ENCODE measurements at regions not wholly inside any gene's neighbourhood (a gene's known extent, or its start where the extent isn't known, plus 50 kb on each side); places are given as distances from the start of the nearest gene placed in this dataset.
A peak's percentile ranks its signal among the peaks of the same experiment; 100 is the strongest.

GRCh38 chr12:93060666-93061472, 131.8 kb upstream of the EEA1 start:
- Histone ChIP-seq H3K36me3 (ENCODE audit: control insufficient read depth in 2 of 2, insufficient read depth in 2 of 2, low read length in 2 of 2) (no peaks in the 10 kb centered on the region), H3K4me3 (ENCODE audit: low read length in 2 of 2) (peak overlapping the region in 1 of 2 donors; percentile 47), H3K9ac (ENCODE audit: low read length in 2 of 2) (no peak overlapping the region), H3K27me3 (ENCODE audit: control insufficient read depth in 1 of 2, insufficient read depth in 2 of 2, low read length in 2 of 2) (no peaks in the 10 kb centered on the region), H3K9me3 (ENCODE audit: control insufficient read depth in 2 of 2, low read length in 2 of 2) (no peaks in the 10 kb centered on the region), H3K4me1 (ENCODE audit: control insufficient read depth, insufficient read depth, low read length) (peaks cover 28% of the 10 kb centered on the region), H3K27ac (ENCODE audit: low read length) (peak overlapping the region; percentile 69)

DNA sequence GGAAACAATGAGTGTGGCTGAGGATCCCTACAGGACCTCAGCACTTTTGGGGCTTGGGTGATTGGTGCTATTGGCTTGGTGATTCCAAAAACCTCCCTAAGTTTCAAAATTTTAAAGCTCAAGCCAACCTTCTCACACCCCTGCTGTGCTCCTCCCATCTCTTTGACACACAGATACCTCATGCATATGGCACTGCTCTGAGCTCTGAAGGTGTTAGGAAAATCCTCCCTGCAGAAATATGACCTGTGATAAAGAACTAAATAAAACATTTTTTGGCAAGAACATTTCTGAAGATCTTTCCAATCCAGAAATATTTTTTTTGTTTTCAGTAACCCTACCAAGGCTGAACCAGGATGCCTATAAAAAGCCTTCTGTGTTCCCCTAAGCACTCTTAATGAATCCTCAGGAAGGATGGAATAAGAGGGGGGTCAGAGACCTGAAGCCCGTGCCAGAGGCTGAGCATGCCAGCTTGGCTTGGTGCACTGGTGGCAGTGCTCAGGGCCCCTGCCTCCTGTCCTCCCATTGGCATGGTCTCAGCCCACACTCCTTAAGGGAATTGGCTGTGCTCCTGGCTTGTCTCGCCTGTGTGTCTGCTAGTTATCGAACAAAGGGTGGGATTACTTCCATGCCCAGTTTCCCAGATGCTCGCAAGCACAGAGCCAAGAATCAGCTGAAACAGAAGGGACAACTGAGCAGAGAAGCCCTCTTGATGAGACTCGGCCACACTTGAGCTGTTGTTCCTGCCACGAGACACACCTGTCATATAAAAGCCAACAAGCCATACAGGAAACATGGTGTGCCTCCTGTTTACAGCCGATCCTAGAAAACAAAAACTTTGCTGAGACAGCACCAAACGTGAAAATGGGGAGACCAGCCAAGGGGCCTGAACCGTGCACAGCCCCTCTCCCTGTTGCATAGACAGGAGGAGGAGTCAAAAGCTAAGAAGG, 132.7 kb upstream of the EEA1 start:
- Histone ChIP-seq H3K36me3 (ENCODE audit: control insufficient read depth in 2 of 2, insufficient read depth in 2 of 2, low read length in 2 of 2) (no peaks in the 10 kb centered on the region), H3K4me3 (ENCODE audit: low read length in 2 of 2) (peak overlapping the region in 1 of 2 donors; percentile 49), H3K9ac (ENCODE audit: low read length in 2 of 2) (no peak overlapping the region), H3K27me3 (ENCODE audit: control insufficient read depth in 1 of 2, insufficient read depth in 2 of 2, low read length in 2 of 2) (no peaks in the 10 kb centered on the region), H3K9me3 (ENCODE audit: control insufficient read depth in 2 of 2, low read length in 2 of 2) (no peaks in the 10 kb centered on the region), H3K4me1 (ENCODE audit: control insufficient read depth, insufficient read depth, low read length) (peaks cover 28% of the 10 kb centered on the region), H3K27ac (ENCODE audit: low read length) (peak overlapping the region; percentile 69)

GRCh38 chr12:93065896-93066295, 136.8 kb upstream of the EEA1 start:
- peaks cover 17% of the 10 kb centered on the region for H3K4me1 ChIP-seq (ENCODE audit: control insufficient read depth, insufficient read depth, low read length)
- H3K9ac ChIP-seq (ENCODE audit: low read length in 2 of 2) = no peak overlapping the region
- H3K4me3 ChIP-seq (ENCODE audit: low read length in 2 of 2) = no peak overlapping the region

DNA sequence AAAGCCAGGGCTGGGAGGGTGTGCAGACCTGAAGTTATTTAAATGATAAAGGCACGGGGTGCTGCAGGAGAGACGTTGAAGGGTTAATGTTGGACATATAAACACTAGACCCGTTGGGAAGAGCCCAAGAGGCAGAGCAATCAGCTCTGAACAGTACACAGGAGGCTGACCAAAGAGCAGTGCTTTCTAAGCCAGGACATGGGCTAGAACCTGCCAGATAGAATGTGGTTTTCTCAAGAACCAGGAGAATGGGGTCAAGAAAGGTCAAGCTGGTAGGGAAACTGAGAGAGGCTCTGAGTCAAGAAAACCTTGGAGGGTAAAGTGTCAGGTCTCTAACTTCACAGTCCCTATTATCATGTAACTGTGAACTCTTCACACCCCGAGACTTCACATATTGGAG, 143.2 kb upstream of the EEA1 start:
- no peaks in the 10 kb centered on the region for H3K27me3 ChIP-seq (ENCODE audit: control insufficient read depth in 1 of 2, insufficient read depth in 2 of 2, low read length in 2 of 2)
- no peak overlapping the region for H3K9ac ChIP-seq (ENCODE audit: low read length in 2 of 2)
- H3K4me1 ChIP-seq (ENCODE audit: control insufficient read depth, insufficient read depth, low read length) = no peaks in the 10 kb centered on the region
- H3K9me3 ChIP-seq (ENCODE audit: control insufficient read depth in 2 of 2, low read length in 2 of 2) = no peaks in the 10 kb centered on the region
- no peak overlapping the region for H3K4me3 ChIP-seq (ENCODE audit: low read length in 2 of 2)
- H3K27ac ChIP-seq (ENCODE audit: low read length) = no peak overlapping the region
- no peaks in the 10 kb centered on the region for H3K36me3 ChIP-seq (ENCODE audit: control insufficient read depth in 2 of 2, insufficient read depth in 2 of 2, low read length in 2 of 2)

More at GRCh38 chr12:93065896-93066295, 136.8 kb upstream of the EEA1 start:
- H3K27me3 ChIP-seq (ENCODE audit: control insufficient read depth in 1 of 2, insufficient read depth in 2 of 2, low read length in 2 of 2) = no peaks in the 10 kb centered on the region
- no peak overlapping the region for H3K27ac ChIP-seq (ENCODE audit: low read length)
- no peaks in the 10 kb centered on the region for H3K9me3 ChIP-seq (ENCODE audit: control insufficient read depth in 2 of 2, low read length in 2 of 2)
- H3K36me3 ChIP-seq (ENCODE audit: control insufficient read depth in 2 of 2, insufficient read depth in 2 of 2, low read length in 2 of 2) = no peaks in the 10 kb centered on the region

- Histone ChIP-seq H3K4me3 (ENCODE audit: low read length in 2 of 2) (no peak overlapping the region), H3K9me3 (ENCODE audit: control insufficient read depth in 2 of 2, low read length in 2 of 2) (no peaks in the 10 kb centered on the region), H3K36me3 (ENCODE audit: control insufficient read depth in 2 of 2, insufficient read depth in 2 of 2, low read length in 2 of 2) (no peaks in the 10 kb centered on the region), H3K27me3 (ENCODE audit: control insufficient read depth in 1 of 2, insufficient read depth in 2 of 2, low read length in 2 of 2) (no peaks in the 10 kb centered on the region), H3K27ac (ENCODE audit: low read length) (no peak overlapping the region), H3K4me1 (ENCODE audit: control insufficient read depth, insufficient read depth, low read length) (no peaks in the 10 kb centered on the region), H3K9ac (ENCODE audit: low read length in 2 of 2) (no peak overlapping the region)
Measured at GRCh38 chr12:93073324-93073723, 144.2 kb upstream of the EEA1 start.

DNA sequence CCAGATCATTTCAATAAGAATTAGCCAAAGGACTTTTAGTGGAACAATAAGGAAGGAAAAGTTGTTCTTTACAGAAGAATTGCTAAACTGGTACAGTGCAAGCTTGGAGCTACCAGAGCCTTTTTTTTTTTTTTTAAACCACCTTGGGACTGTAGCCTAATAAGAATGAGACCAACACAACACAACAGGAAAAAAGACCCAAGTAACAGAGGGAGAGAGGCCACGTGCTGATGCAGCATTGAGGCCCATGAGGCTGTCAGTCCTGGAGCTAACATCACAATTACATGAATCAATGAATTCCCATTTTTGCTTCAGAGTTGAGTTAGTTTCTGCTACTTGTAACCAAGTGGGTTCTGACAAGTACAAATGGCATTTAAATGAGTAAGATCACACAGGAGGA, 149.0 kb upstream of the EEA1 start:
- H3K9me3 ChIP-seq (ENCODE audit: control insufficient read depth in 2 of 2, low read length in 2 of 2) = no peaks in the 10 kb centered on the region
- no peak overlapping the region for H3K9ac ChIP-seq (ENCODE audit: low read length in 2 of 2)
- H3K4me3 ChIP-seq (ENCODE audit: low read length in 2 of 2) = no peak overlapping the region
- no peaks in the 10 kb centered on the region for H3K36me3 ChIP-seq (ENCODE audit: control insufficient read depth in 2 of 2, insufficient read depth in 2 of 2, low read length in 2 of 2)
- no peaks in the 10 kb centered on the region for H3K27me3 ChIP-seq (ENCODE audit: control insufficient read depth in 1 of 2, insufficient read depth in 2 of 2, low read length in 2 of 2)
- H3K27ac ChIP-seq (ENCODE audit: low read length) = no peak overlapping the region
- H3K4me1 ChIP-seq (ENCODE audit: control insufficient read depth, insufficient read depth, low read length) = no peaks in the 10 kb centered on the region

GRCh38 chr12:93078577-93078976, 149.5 kb upstream of the EEA1 start:
- Histone ChIP-seq H3K9ac (ENCODE audit: low read length in 2 of 2) (no peak overlapping the region), H3K4me3 (ENCODE audit: low read length in 2 of 2) (no peak overlapping the region), H3K27ac (ENCODE audit: low read length) (no peak overlapping the region), H3K27me3 (ENCODE audit: control insufficient read depth in 1 of 2, insufficient read depth in 2 of 2, low read length in 2 of 2) (no peaks in the 10 kb centered on the region), H3K4me1 (ENCODE audit: control insufficient read depth, insufficient read depth, low read length) (no peaks in the 10 kb centered on the region), H3K36me3 (ENCODE audit: control insufficient read depth in 2 of 2, insufficient read depth in 2 of 2, low read length in 2 of 2) (no peaks in the 10 kb centered on the region), H3K9me3 (ENCODE audit: control insufficient read depth in 2 of 2, low read length in 2 of 2) (no peaks in the 10 kb centered on the region)

GRCh38 chr12:93079271-93079670, 150.2 kb upstream of the EEA1 start:
- no peak overlapping the region for H3K27ac ChIP-seq (ENCODE audit: low read length)
- H3K27me3 ChIP-seq (ENCODE audit: control insufficient read depth in 1 of 2, insufficient read depth in 2 of 2, low read length in 2 of 2) = no peaks in the 10 kb centered on the region
- H3K4me3 ChIP-seq (ENCODE audit: low read length in 2 of 2) = no peak overlapping the region
- no peaks in the 10 kb centered on the region for H3K4me1 ChIP-seq (ENCODE audit: control insufficient read depth, insufficient read depth, low read length)
- no peak overlapping the region for H3K9ac ChIP-seq (ENCODE audit: low read length in 2 of 2)
- no peaks in the 10 kb centered on the region for H3K36me3 ChIP-seq (ENCODE audit: control insufficient read depth in 2 of 2, insufficient read depth in 2 of 2, low read length in 2 of 2)
- no peaks in the 10 kb centered on the region for H3K9me3 ChIP-seq (ENCODE audit: control insufficient read depth in 2 of 2, low read length in 2 of 2)

GRCh38 chr12:93079976-93080375, 150.9 kb upstream of the EEA1 start:
- Histone ChIP-seq H3K27ac (ENCODE audit: low read length) (no peak overlapping the region), H3K9ac (ENCODE audit: low read length in 2 of 2) (no peak overlapping the region), H3K4me1 (ENCODE audit: control insufficient read depth, insufficient read depth, low read length) (no peaks in the 10 kb centered on the region), H3K4me3 (ENCODE audit: low read length in 2 of 2) (no peak overlapping the region), H3K9me3 (ENCODE audit: control insufficient read depth in 2 of 2, low read length in 2 of 2) (no peaks in the 10 kb centered on the region), H3K36me3 (ENCODE audit: control insufficient read depth in 2 of 2, insufficient read depth in 2 of 2, low read length in 2 of 2) (no peaks in the 10 kb centered on the region), H3K27me3 (ENCODE audit: control insufficient read depth in 1 of 2, insufficient read depth in 2 of 2, low read length in 2 of 2) (no peaks in the 10 kb centered on the region)

- no peaks in the 10 kb centered on the region for H3K9me3 ChIP-seq (ENCODE audit: control insufficient read depth in 2 of 2, low read length in 2 of 2)
- no peaks in the 10 kb centered on the region for H3K4me1 ChIP-seq (ENCODE audit: control insufficient read depth, insufficient read depth, low read length)
- H3K9ac ChIP-seq (ENCODE audit: low read length in 2 of 2) = no peak overlapping the region
- H3K27ac ChIP-seq (ENCODE audit: low read length) = no peak overlapping the region
- no peak overlapping the region for H3K4me3 ChIP-seq (ENCODE audit: low read length in 2 of 2)
- H3K27me3 ChIP-seq (ENCODE audit: control insufficient read depth in 1 of 2, insufficient read depth in 2 of 2, low read length in 2 of 2) = no peaks in the 10 kb centered on the region
- no peaks in the 10 kb centered on the region for H3K36me3 ChIP-seq (ENCODE audit: control insufficient read depth in 2 of 2, insufficient read depth in 2 of 2, low read length in 2 of 2)
Measured at GRCh38 chr12:93080452-93080851, 151.4 kb upstream of the EEA1 start.
